B cell (primary cell): ENCODE measurements at regions not wholly inside any gene's neighbourhood (a gene's known extent, or its start where the extent isn't known, plus 50 kb on each side); places are given as distances from the start of the nearest gene placed in this dataset.

Experiments used
- ATAC-seq: fragments of 200-7000 bp; cut with Tn5 transposase; one replicate; pipeline ENCODE4 v1.10.0; 2021; ENCODE audit warnings: low read depth, mild to moderate bottlenecking, moderate number of reproducible peaks, moderate library complexity
- CTCF ChIA-PET: fragments of 350-600 bp; sonication (Branson Sonifier 250); formaldehyde crosslinking; loops from one replicate; lab custom pipeline; 2021; ENCODE audit warnings: antibody characterized with exemption, inconsistent platforms; lab: Charles Lee
- POLR2A ChIA-PET: fragments of 350-600 bp; sonication (Branson Sonifier 250); formaldehyde crosslinking; loops from one replicate; lab custom pipeline; 2021; ENCODE audit warnings: antibody characterized with exemption; lab: Charles Lee
- DNase-seq: peaks from one replicate; pipeline ENCODE4 v3.0.0; 2013
- H2AFZ ChIP-seq: 2 replicates; pipeline ENCODE4 v1.6.1; 2012; ENCODE audit warnings: mild to moderate bottlenecking, low read depth, low read length; ENCODE audit not compliant: insufficient read depth, poor library complexity, severe bottlenecking
- H3K27ac ChIP-seq, 2 donors: 1 replicate in 1 of 2; 2 replicates in 1 of 2; pipeline ENCODE4 v1.5.1; 2012 to 2013; ENCODE audit warnings: low read length in 2 of 2, mild to moderate bottlenecking in 2 of 2, moderate library complexity in 1 of 2
- H3K27me3 ChIP-seq, 4 experiments: fragments of 200-600 bp in 1 of 4; sonication (generic) in 1 of 4; replicated peaks in 1 of 4; 1 replicate in 2 of 4; 2 replicates in 2 of 4; pipeline versions ENCODE4 v1.6.1 to v1.7.0; 2013 to 2016; ENCODE audit warnings: low read length in 3 of 4, mild to moderate bottlenecking in 2 of 4, mixed read lengths in 1 of 4, moderate library complexity in 1 of 4; ENCODE audit not compliant: insufficient read depth in 4 of 4, control insufficient read depth in 3 of 4; ENCODE audit errors: control extremely low read depth in 1 of 4
- H3K36me3 ChIP-seq, 2 experiments: replicated peaks in 1 of 2; 1 replicate in 1 of 2; 2 replicates in 1 of 2; pipeline versions ENCODE4 v1.6.1 to v1.7.1; 2013; ENCODE audit warnings: low read length in 1 of 2; ENCODE audit not compliant: insufficient read depth in 2 of 2, control insufficient read depth in 1 of 2; ENCODE audit errors: control extremely low read depth in 1 of 2, extremely low read depth in 1 of 2
- H3K4me1 ChIP-seq, 2 donors: fragments of 200-600 bp in 1 of 2; sonication (generic) in 1 of 2; 1 replicate in 1 of 2; 2 replicates in 1 of 2; pipeline versions ENCODE4 v1.5.1 to v1.6.1; 2013 to 2017; ENCODE audit warnings: low read length in 2 of 2; ENCODE audit not compliant: control insufficient read depth in 2 of 2, insufficient read depth in 2 of 2
- H3K4me2 ChIP-seq: replicated peaks from 2 replicates; pipeline ENCODE3; 2012; ENCODE audit warnings: mild to moderate bottlenecking, low read depth, low read length; ENCODE audit not compliant: poor library complexity, severe bottlenecking
- H3K4me3 ChIP-seq, 5 experiments: fragments of 200-600 bp in 1 of 5; sonication (generic) in 1 of 5; 1 replicate in 3 of 5; 2 replicates in 2 of 5; pipeline versions ENCODE4 v1.5.1 to v1.7.0; 2011 to 2016; ENCODE audit warnings: low read length in 4 of 5, mild to moderate bottlenecking in 4 of 5, low read depth in 2 of 5, control low read depth in 1 of 5, moderate library complexity in 1 of 5; ENCODE audit not compliant: insufficient read depth in 1 of 5; ENCODE audit errors: control extremely low read depth in 1 of 5, extremely low read depth in 1 of 5
- H3K79me2 ChIP-seq: fragments of 200-600 bp; sonication (generic); one replicate; pipeline ENCODE4 v1.6.0; 2016; ENCODE audit warnings: low read length; ENCODE audit not compliant: control insufficient read depth, insufficient read depth
- H3K9ac ChIP-seq: fragments of 200-600 bp; sonication (generic); 2 replicates; pipeline ENCODE4 v1.6.1; 2017; ENCODE audit warnings: mild to moderate bottlenecking, low read length, moderate library complexity
- H3K9me3 ChIP-seq, 3 donors: one replicate each; pipeline versions ENCODE4 v1.6.1 to v1.7.1; 2013; ENCODE audit warnings: low read length in 2 of 3; ENCODE audit not compliant: control insufficient read depth in 2 of 3, insufficient read depth in 1 of 3; ENCODE audit errors: control extremely low read depth in 1 of 3
- H4K20me1 ChIP-seq: 2 replicates; pipeline ENCODE4 v1.6.0; 2012; ENCODE audit warnings: mild to moderate bottlenecking, low read length; ENCODE audit not compliant: insufficient read depth, control insufficient read depth, poor library complexity, severe bottlenecking
- H3K27ac Mint-ChIP-seq: one replicate; pipeline ENCODE4 v1.8.0; 2021; ENCODE audit warnings: mixed read lengths
- H3K27me3 Mint-ChIP-seq: one replicate; pipeline ENCODE4 v1.8.0; 2021; ENCODE audit warnings: mixed read lengths
- H3K4me1 Mint-ChIP-seq: one replicate; pipeline ENCODE4 v1.8.0; 2021; ENCODE audit warnings: mixed read lengths
- H3K4me3 Mint-ChIP-seq: one replicate; pipeline ENCODE4 v1.8.0; 2021; ENCODE audit warnings: mixed read lengths
- H3K9me3 Mint-ChIP-seq: one replicate; pipeline ENCODE4 v1.8.0; 2022; ENCODE audit warnings: mixed read lengths; ENCODE audit not compliant: insufficient read depth
- EZH2 ChIP-seq: IDR thresholded peaks from 2 replicates; pipeline ENCODE4 v1.6.1; 2012; ENCODE audit warnings: borderline replicate concordance, low read depth, mild to moderate bottlenecking, moderate library complexity, low read length; ENCODE audit not compliant: insufficient read depth, poor library complexity, severe bottlenecking
- WGBS: methylation state at CpG from one replicate; pipeline ENCODE4 v1.1.5; 2013; ENCODE audit warnings: missing lambda C conversion rate; ENCODE audit not compliant: insufficient coverage; 5-methylcytosine and 5-hydroxymethylcytosine counted together
- intact Hi-C: fragments of 100-400 bp; cut with micrococcal nuclease; formaldehyde crosslinking; loops from one replicate; pipeline ENCODE4 v1.10.0; 2022
- TF ChIP-seq, protein P1 (sequence below): fragments of 200-600 bp; IDR thresholded peaks from one replicate; pipeline ENCODE4 v1.8.0; 2022; ENCODE audit warnings: antibody characterized with exemption, mild to moderate bottlenecking

DNA sequence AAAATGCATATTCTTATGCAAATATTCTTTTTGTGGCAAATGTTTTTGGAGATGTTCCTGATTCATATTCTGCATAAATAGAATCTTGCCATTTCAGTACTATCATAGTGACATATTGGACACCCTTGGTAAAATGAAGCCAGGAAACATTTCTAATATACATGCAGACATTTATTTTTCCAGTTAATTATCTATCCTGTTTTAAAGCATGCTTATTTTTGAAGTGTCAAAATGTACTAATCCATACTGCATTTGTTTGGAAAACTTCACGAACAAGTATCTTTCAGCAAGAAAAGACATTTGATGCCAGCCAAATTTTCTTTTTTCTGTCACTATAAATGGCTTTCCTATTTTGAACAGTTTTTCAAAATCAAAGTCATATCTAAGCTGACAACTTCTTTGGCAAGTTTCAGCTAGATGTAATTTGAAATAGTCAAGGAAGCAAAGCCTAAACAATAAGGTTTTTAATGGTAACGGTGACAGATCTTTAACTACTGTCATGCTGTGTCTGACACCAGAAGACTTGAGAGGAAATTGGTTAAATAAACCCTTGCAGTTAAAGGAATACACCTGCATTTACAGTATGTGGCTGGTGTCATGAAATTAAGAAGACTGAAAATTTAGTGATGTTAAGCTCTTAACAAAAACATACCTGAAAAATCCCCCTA is 284.3 kb downstream of the TLE1 start:
- no peak for ATAC-seq

More for the DNA sequence above, 284.3 kb downstream of the TLE1 start:
- Histone ChIP-seq H3K9me3 (no peaks in the 10 kb centered on the region), H3K79me2 (no peaks in the 10 kb centered on the region), H3K4me1 (no peaks in the 10 kb centered on the region), H4K20me1 (no peaks in the 10 kb centered on the region), H3K36me3 (no peaks in the 10 kb centered on the region), H3K27ac (no peak overlapping the region), H2AFZ (no peak overlapping the region), H3K9ac (no peak overlapping the region), H3K27me3 (no peaks in the 10 kb centered on the region), H3K4me3 (no peak overlapping the region), H3K4me2 (no peak overlapping the region)
- no peak for DNase-seq
- H3K27me3 Mint-ChIP-seq: peaks cover 6% of the 10 kb centered on the region
- ChIA-PET POLR2A (no interaction called here), CTCF (no interaction called here)
- no peak for TF ChIP-seq EZH2
- TF ChIP-seq, protein P1, sequence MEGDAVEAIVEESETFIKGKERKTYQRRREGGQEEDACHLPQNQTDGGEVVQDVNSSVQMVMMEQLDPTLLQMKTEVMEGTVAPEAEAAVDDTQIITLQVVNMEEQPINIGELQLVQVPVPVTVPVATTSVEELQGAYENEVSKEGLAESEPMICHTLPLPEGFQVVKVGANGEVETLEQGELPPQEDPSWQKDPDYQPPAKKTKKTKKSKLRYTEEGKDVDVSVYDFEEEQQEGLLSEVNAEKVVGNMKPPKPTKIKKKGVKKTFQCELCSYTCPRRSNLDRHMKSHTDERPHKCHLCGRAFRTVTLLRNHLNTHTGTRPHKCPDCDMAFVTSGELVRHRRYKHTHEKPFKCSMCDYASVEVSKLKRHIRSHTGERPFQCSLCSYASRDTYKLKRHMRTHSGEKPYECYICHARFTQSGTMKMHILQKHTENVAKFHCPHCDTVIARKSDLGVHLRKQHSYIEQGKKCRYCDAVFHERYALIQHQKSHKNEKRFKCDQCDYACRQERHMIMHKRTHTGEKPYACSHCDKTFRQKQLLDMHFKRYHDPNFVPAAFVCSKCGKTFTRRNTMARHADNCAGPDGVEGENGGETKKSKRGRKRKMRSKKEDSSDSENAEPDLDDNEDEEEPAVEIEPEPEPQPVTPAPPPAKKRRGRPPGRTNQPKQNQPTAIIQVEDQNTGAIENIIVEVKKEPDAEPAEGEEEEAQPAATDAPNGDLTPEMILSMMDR: no peak
- H3K4me3 Mint-ChIP-seq: no peak overlapping the region
- intact Hi-C loops: no loop called here
- no peaks in the 10 kb centered on the region for H3K9me3 Mint-ChIP-seq
- WGBS: no CpG with 5 or more reads among the region's 2 CpGs
- no peaks in the 10 kb centered on the region for H3K4me1 Mint-ChIP-seq
- H3K27ac Mint-ChIP-seq: no peak overlapping the region
